SK-N-MC (cell line): ENCODE measurements at regions not wholly inside any gene's neighbourhood (a gene's known extent, or its start where the extent isn't known, plus 50 kb on each side); places are given as distances from the start of the nearest gene placed in this dataset.

Experiments used
- EZH2 ChIP-seq: fragments of 200-600 bp; sonication (generic); IDR thresholded peaks from one replicate; pipeline ENCODE4 v1.6.1; 2017; ENCODE audit warnings: antibody characterized with exemption
- POLR2AphosphoS5 ChIP-seq: IDR thresholded peaks from 2 replicates; pipeline ENCODE4 v1.6.1; 2012; ENCODE audit warnings: mild to moderate bottlenecking, low read depth, low read length, borderline replicate concordance

GRCh38 chr15:56537881-56538280 is 72.9 kb upstream of the MNS1 start:
- TF ChIP-seq POLR2AphosphoS5, result no peak
- no peak for TF ChIP-seq EZH2
